ENCODE measurements at regions not wholly inside any gene's neighbourhood (a gene's known extent, or its start where the extent isn't known, plus 50 kb on each side); places are given as distances from the start of the nearest gene placed in this dataset.

DNA sequence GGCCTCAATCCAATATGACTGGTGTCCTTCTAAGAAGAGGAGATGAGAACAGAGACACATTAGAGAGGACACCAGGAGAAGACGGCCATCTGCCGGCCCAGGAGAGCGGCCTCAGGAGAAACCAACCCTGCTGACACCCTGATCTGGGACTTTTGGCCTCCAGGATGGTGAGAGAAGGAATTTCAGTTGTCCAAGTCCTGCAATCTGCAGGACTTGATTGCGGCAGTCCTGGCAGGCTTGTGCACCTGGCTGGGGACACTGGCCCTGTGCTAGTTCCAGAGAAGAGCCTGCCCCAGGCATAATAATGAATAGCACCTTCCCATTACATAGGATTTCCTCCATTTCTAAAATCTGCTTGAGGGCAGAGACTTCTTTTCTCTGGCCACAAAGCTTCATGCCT lies 409.9 kb upstream of the SHH start:
- TF ChIP-seq, protein P1, sequence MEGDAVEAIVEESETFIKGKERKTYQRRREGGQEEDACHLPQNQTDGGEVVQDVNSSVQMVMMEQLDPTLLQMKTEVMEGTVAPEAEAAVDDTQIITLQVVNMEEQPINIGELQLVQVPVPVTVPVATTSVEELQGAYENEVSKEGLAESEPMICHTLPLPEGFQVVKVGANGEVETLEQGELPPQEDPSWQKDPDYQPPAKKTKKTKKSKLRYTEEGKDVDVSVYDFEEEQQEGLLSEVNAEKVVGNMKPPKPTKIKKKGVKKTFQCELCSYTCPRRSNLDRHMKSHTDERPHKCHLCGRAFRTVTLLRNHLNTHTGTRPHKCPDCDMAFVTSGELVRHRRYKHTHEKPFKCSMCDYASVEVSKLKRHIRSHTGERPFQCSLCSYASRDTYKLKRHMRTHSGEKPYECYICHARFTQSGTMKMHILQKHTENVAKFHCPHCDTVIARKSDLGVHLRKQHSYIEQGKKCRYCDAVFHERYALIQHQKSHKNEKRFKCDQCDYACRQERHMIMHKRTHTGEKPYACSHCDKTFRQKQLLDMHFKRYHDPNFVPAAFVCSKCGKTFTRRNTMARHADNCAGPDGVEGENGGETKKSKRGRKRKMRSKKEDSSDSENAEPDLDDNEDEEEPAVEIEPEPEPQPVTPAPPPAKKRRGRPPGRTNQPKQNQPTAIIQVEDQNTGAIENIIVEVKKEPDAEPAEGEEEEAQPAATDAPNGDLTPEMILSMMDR (IDR thresholded peaks at IDR 0.05): no peak
- TF ChIP-seq POLR2A (IDR thresholded peaks at IDR 0.05) (no peak), EP300 (IDR thresholded peaks at IDR 0.05) (no peak)

Data from ovary (tissue), 3 donors.